Ovary (tissue), 3 donors: ENCODE measurements at regions not wholly inside any gene's neighbourhood (a gene's known extent, or its start where the extent isn't known, plus 50 kb on each side); places are given as distances from the start of the nearest gene placed in this dataset.

Source experiments
- CTCF ChIP-seq, 3 donors: fragments of 450-650 bp in 2 of 3; fragments of 200-600 bp in 1 of 3; IDR thresholded peaks; one replicate each; pipeline versions ENCODE4 v1.5.1 to v1.8.0; 2016 to 2022; ENCODE audit warnings: antibody characterized with exemption in 3 of 3, mild to moderate bottlenecking in 1 of 3
- EP300 ChIP-seq: sonication (generic); formaldehyde crosslinking; IDR thresholded peaks from one replicate; pipeline ENCODE4 v1.6.1; 2017; ENCODE audit warnings: antibody characterized with exemption
- POLR2A ChIP-seq: fragments of 450-650 bp; IDR thresholded peaks from one replicate; pipeline ENCODE4 v1.6.1; 2017; ENCODE audit warnings: antibody characterized with exemption, mild to moderate bottlenecking, moderate library complexity
- donor health status: DM: no; HTN: no; CAD: no.

- TF ChIP-seq CTCF (IDR thresholded peaks at IDR 0.05): no peak
- TF ChIP-seq EP300: no peak
- no peak for TF ChIP-seq POLR2A
Measured at GRCh38 chr5:7075470-7075869, 320.5 kb upstream of the ADCY2 start.
